ENCODE measurements at regions not wholly inside any gene's neighbourhood (a gene's known extent, or its start where the extent isn't known, plus 50 kb on each side); places are given as distances from the start of the nearest gene placed in this dataset.

- TF ChIP-seq, protein P1, sequence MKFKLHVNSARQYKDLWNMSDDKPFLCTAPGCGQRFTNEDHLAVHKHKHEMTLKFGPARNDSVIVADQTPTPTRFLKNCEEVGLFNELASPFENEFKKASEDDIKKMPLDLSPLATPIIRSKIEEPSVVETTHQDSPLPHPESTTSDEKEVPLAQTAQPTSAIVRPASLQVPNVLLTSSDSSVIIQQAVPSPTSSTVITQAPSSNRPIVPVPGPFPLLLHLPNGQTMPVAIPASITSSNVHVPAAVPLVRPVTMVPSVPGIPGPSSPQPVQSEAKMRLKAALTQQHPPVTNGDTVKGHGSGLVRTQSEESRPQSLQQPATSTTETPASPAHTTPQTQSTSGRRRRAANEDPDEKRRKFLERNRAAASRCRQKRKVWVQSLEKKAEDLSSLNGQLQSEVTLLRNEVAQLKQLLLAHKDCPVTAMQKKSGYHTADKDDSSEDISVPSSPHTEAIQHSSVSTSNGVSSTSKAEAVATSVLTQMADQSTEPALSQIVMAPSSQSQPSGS (IDR thresholded peaks at IDR 0.05; ENCODE audit: low read length), result no peak
- TF ChIP-seq, protein P2, sequence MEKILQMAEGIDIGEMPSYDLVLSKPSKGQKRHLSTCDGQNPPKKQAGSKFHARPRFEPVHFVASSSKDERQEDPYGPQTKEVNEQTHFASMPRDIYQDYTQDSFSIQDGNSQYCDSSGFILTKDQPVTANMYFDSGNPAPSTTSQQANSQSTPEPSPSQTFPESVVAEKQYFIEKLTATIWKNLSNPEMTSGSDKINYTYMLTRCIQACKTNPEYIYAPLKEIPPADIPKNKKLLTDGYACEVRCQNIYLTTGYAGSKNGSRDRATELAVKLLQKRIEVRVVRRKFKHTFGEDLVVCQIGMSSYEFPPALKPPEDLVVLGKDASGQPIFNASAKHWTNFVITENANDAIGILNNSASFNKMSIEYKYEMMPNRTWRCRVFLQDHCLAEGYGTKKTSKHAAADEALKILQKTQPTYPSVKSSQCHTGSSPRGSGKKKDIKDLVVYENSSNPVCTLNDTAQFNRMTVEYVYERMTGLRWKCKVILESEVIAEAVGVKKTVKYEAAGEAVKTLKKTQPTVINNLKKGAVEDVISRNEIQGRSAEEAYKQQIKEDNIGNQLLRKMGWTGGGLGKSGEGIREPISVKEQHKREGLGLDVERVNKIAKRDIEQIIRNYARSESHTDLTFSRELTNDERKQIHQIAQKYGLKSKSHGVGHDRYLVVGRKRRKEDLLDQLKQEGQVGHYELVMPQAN (conservative IDR thresholded peaks at IDR 0.05), result no peak
These were observed 129.6 kb upstream of the NOL4 start (continued) for GRCh38 chr18:34354351-34354750.

- H2AFZ ChIP-seq (ENCODE audit: control insufficient read depth, low read depth, low read length), result peak overlapping the region; percentile 11; the same call in 1 of the 2 replicates
- H3K36me3 ChIP-seq (ENCODE audit: control insufficient read depth in 2 of 2, insufficient read depth in 2 of 2, low read length in 1 of 2), result no peaks in the 10 kb centered on the region
- CTCF ChIA-PET, result interaction anchor here (0.9 to 4.6 kb wide), 8 partner anchors 35 to 524 kb away, joined by 3 to 40 read pairs (median 7); partner anchors contain the start of gene NOL4
- intact Hi-C loops (cut with micrococcal nuclease; ENCODE audit: unreplicated experiment), result loop anchor here (2.0 to 5.0 kb wide), 2 partner anchors 35 to 136 kb away; partner anchors contain the start of gene NOL4
- H3K4me1 ChIP-seq (ENCODE audit: control insufficient read depth, insufficient read depth, low read length), result no peaks in the 10 kb centered on the region; the same call in 1 of the 2 replicates
- WGBS (ENCODE audit: insufficient coverage, insufficient replicate concordance, low lambda C conversion rate, missing lambda C conversion rate), result 45% methylated on average over 5 of the region's 5 CpGs
- H3K4me3 ChIP-seq, result no peak overlapping the region
- H3K4me2 ChIP-seq (ENCODE audit: control insufficient read depth, insufficient read depth), result no peak overlapping the region
- RAD21 ChIA-PET (ENCODE audit: unreplicated experiment), result interaction anchor here (0.7 to 4.6 kb wide), 10 partner anchors 35 to 303 kb away, joined by 3 to 69 read pairs (median 4); partner anchors contain the start of gene NOL4
- no peak for FAIRE-seq
- H3K9ac ChIP-seq (ENCODE audit: control insufficient read depth, insufficient read depth, low read length), result no peak overlapping the region
- ATAC-seq, result peak; percentile 54
- in situ Hi-C loops (cut with MboI), result no loop called here
- no peaks in the 10 kb centered on the region for H3K9me3 ChIP-seq (replicated peaks; ENCODE audit: control insufficient read depth, insufficient read depth, low read length)
- no peaks in the 10 kb centered on the region for H3K27me3 ChIP-seq (replicated peaks in 1 of 2; ENCODE audit: control insufficient read depth in 2 of 2, insufficient read depth in 2 of 2, low read length in 1 of 2)
- no TSS peak for BruUV-seq (replicated peaks)
- DNase-seq (ENCODE audit: low read depth, low spot score), result no peak
- SMC1A ChIA-PET (ENCODE audit: uncharacterized antibody, unreplicated experiment), result interaction anchor here (0.6 to 8.2 kb wide), 22 partner anchors 11 to 518 kb away, joined by 3 to 95 read pairs (median 4); no protein-coding TSS in a partner anchor
- POLR2A ChIA-PET, result interaction anchor here (0.9 to 3.5 kb wide), 6 partner anchors 34 to 152 kb away, joined by 3 to 19 read pairs (median 3); partner anchors contain the start of gene NOL4
- TF ChIP-seq SIX5 (IDR thresholded peaks at IDR 0.05; ENCODE audit: low read depth, low read length, severe bottlenecking) (no peak), POLR2AphosphoS5 (IDR thresholded peaks at IDR 0.05; ENCODE audit: low read length) (no peak), RFX5 (IDR thresholded peaks at IDR 0.05; ENCODE audit: low read depth, low read length) (no peak), RUNX3 (IDR thresholded peaks at IDR 0.05; ENCODE audit: low read length) (peak; percentile 72), YY1 (IDR thresholded peaks at IDR 0.05; ENCODE audit: low read depth, low read length) (peak; percentile 59; the same call in 1 of the 2 replicates)
- TF ChIP-seq, protein P3, sequence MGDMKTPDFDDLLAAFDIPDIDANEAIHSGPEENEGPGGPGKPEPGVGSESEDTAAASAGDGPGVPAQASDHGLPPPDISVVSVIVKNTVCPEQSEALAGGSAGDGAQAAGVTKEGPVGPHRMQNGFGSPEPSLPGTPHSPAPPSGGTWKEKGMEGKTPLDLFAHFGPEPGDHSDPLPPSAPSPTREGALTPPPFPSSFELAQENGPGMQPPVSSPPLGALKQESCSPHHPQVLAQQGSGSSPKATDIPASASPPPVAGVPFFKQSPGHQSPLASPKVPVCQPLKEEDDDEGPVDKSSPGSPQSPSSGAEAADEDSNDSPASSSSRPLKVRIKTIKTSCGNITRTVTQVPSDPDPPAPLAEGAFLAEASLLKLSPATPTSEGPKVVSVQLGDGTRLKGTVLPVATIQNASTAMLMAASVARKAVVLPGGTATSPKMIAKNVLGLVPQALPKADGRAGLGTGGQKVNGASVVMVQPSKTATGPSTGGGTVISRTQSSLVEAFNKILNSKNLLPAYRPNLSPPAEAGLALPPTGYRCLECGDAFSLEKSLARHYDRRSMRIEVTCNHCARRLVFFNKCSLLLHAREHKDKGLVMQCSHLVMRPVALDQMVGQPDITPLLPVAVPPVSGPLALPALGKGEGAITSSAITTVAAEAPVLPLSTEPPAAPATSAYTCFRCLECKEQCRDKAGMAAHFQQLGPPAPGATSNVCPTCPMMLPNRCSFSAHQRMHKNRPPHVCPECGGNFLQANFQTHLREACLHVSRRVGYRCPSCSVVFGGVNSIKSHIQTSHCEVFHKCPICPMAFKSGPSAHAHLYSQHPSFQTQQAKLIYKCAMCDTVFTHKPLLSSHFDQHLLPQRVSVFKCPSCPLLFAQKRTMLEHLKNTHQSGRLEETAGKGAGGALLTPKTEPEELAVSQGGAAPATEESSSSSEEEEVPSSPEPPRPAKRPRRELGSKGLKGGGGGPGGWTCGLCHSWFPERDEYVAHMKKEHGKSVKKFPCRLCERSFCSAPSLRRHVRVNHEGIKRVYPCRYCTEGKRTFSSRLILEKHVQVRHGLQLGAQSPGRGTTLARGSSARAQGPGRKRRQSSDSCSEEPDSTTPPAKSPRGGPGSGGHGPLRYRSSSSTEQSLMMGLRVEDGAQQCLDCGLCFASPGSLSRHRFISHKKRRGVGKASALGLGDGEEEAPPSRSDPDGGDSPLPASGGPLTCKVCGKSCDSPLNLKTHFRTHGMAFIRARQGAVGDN (IDR thresholded peaks at IDR 0.05), result peak; percentile 12; the same call in 1 of the 2 replicates
- H4K20me1 ChIP-seq (ENCODE audit: control insufficient read depth, insufficient read depth), result no peaks in the 10 kb centered on the region
- H3K27ac ChIP-seq (ENCODE audit: control insufficient read depth, insufficient read depth), result no peak overlapping the region; the same call in 1 of the 2 replicates
- no peaks in the 10 kb centered on the region for H3K79me2 ChIP-seq (ENCODE audit: control insufficient read depth, insufficient read depth, low read length)
These were observed 133.3 kb upstream of the NOL4 start for GRCh38 chr18:34357944-34358580.

All from GM12878 (cell line).